ENCODE measurements at regions not wholly inside any gene's neighbourhood (a gene's known extent, or its start where the extent isn't known, plus 50 kb on each side); places are given as distances from the start of the nearest gene placed in this dataset.
A peak's percentile ranks its signal among the peaks of the same experiment; 100 is the strongest.

DNA sequence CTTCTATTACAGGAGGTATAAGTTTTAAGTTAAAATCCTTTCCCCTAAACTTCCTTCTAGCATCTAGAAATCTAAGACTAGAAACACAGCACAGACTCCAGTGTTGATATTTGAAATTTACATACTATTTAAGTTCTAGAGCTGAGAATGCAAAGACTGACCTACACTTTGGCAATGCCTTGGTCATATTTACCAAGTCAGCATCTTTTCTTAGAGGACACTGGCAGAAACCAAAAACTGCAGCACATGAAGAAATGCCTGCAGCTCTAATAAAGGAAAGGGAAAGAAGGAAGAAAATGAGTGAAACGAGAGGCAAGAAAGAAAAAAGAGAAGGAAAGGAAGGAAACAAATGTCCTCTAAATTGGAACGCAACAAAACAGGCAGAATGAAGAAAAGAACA, 443.7 kb upstream of the RASGEF1B start:
- H3K9ac ChIP-seq (ENCODE audit: low read depth, low read length): no peak overlapping the region
- H3K4me1 ChIP-seq (ENCODE audit: insufficient read depth, low read length): no peaks in the 10 kb centered on the region
- no peaks in the 10 kb centered on the region for H3K36me3 ChIP-seq (ENCODE audit: insufficient read depth, low read length)
- H3K9me3 ChIP-seq (ENCODE audit: control insufficient read depth, insufficient read depth, low read length): no peaks in the 10 kb centered on the region

- H3K36me3 ChIP-seq (ENCODE audit: insufficient read depth, low read length): no peaks in the 10 kb centered on the region
- no peaks in the 10 kb centered on the region for H3K9me3 ChIP-seq (ENCODE audit: control insufficient read depth, insufficient read depth, low read length)
- H3K4me1 ChIP-seq (ENCODE audit: insufficient read depth, low read length): no peaks in the 10 kb centered on the region
- no peak overlapping the region for H3K9ac ChIP-seq (ENCODE audit: low read depth, low read length)
These were observed 442.9 kb upstream of the RASGEF1B start for GRCh38 chr4:81914623-81915022.

DNA sequence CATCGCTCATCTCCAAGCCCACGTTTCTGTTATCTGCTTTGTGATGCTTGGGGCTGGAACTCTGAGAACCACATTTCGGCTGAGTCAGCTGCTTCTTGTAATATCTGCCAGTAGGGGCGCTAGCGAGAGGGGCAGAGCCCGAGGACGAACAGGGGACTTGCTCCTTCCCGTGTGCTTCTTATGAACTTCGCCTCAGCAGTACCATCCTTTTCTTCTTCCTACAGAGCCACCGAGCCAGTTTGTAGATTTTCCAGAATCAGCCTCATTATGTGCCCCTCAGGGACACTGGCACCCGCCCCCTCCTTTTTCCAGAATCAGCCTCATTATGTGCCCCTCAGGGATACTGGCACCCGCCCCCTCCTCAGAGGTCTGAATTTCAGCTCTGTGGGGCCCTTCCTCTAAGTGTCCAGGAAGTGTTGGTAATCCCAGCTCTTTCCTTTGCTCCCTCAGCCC, 441.7 kb upstream of the RASGEF1B start:
- H3K9ac ChIP-seq (ENCODE audit: low read depth, low read length): peak overlapping the region; percentile 34; the same call in 1 of the 2 replicates
- H3K36me3 ChIP-seq (ENCODE audit: insufficient read depth, low read length): no peaks in the 10 kb centered on the region
- no peaks in the 10 kb centered on the region for H3K9me3 ChIP-seq (ENCODE audit: control insufficient read depth, insufficient read depth, low read length)
- H3K4me1 ChIP-seq (ENCODE audit: insufficient read depth, low read length): no peaks in the 10 kb centered on the region

DNA sequence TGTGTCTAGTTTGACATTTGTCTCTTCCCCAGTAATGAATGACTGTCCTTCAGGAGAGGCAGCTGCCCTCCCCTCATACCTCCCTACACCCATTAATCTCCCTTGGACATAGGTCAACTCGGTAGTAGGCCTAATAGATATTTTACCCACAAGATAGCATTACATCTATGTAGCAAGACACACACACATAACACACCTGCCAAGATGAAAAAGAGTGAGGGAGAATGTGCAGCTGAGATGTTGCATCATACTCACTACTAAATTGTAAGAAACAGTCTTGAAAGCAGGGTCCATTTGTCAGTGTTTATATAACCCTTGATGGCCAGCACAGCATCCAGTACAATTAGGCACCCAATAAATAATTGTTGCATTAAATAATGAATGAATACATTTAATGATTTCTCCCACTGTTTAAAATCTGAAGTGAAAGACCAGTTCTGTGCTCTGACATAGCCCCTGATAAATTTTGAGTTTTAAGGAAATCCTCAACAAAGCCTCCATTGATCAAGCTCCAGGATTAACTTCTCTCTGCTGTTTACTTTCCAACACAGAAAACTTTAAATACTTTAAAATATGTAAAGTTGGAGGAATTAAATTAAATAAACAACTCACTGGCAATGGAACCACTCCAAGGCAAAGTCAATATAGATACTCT, 440.8 kb upstream of the RASGEF1B start:
- Histone ChIP-seq H3K9ac (ENCODE audit: low read depth, low read length) (no peak overlapping the region), H3K4me1 (ENCODE audit: insufficient read depth, low read length) (no peaks in the 10 kb centered on the region), H3K9me3 (ENCODE audit: control insufficient read depth, insufficient read depth, low read length) (no peaks in the 10 kb centered on the region)

GRCh38 chr4:81906905-81907304, 435.2 kb upstream of the RASGEF1B start:
- no peaks in the 10 kb centered on the region for H3K9me3 ChIP-seq (ENCODE audit: control insufficient read depth, insufficient read depth, low read length)
- no peak overlapping the region for H3K9ac ChIP-seq (ENCODE audit: low read depth, low read length)
- no peaks in the 10 kb centered on the region for H3K36me3 ChIP-seq (ENCODE audit: insufficient read depth, low read length)
- H3K4me1 ChIP-seq (ENCODE audit: insufficient read depth, low read length): no peaks in the 10 kb centered on the region

More for the DNA sequence above, 440.8 kb upstream of the RASGEF1B start:
- no peaks in the 10 kb centered on the region for H3K36me3 ChIP-seq (ENCODE audit: insufficient read depth, low read length)

GRCh38 chr4:81905971-81906370, 434.3 kb upstream of the RASGEF1B start:
- Histone ChIP-seq H3K4me1 (ENCODE audit: insufficient read depth, low read length) (no peaks in the 10 kb centered on the region), H3K36me3 (ENCODE audit: insufficient read depth, low read length) (no peaks in the 10 kb centered on the region), H3K9ac (ENCODE audit: low read depth, low read length) (no peak overlapping the region), H3K9me3 (ENCODE audit: control insufficient read depth, insufficient read depth, low read length) (no peaks in the 10 kb centered on the region)

GRCh38 chr4:81904121-81904520, 432.4 kb upstream of the RASGEF1B start:
- H3K36me3 ChIP-seq (ENCODE audit: insufficient read depth, low read length): no peaks in the 10 kb centered on the region
- no peaks in the 10 kb centered on the region for H3K9me3 ChIP-seq (ENCODE audit: control insufficient read depth, insufficient read depth, low read length)
- no peaks in the 10 kb centered on the region for H3K4me1 ChIP-seq (ENCODE audit: insufficient read depth, low read length)
- H3K9ac ChIP-seq (ENCODE audit: low read depth, low read length): no peak overlapping the region

- no peaks in the 10 kb centered on the region for H3K4me1 ChIP-seq (ENCODE audit: insufficient read depth, low read length)
- no peaks in the 10 kb centered on the region for H3K9me3 ChIP-seq (ENCODE audit: control insufficient read depth, insufficient read depth, low read length)
- no peaks in the 10 kb centered on the region for H3K36me3 ChIP-seq (ENCODE audit: insufficient read depth, low read length)
- H3K9ac ChIP-seq (ENCODE audit: low read depth, low read length): no peak overlapping the region
These were observed 431.5 kb upstream of the RASGEF1B start for GRCh38 chr4:81903212-81903611.

DNA sequence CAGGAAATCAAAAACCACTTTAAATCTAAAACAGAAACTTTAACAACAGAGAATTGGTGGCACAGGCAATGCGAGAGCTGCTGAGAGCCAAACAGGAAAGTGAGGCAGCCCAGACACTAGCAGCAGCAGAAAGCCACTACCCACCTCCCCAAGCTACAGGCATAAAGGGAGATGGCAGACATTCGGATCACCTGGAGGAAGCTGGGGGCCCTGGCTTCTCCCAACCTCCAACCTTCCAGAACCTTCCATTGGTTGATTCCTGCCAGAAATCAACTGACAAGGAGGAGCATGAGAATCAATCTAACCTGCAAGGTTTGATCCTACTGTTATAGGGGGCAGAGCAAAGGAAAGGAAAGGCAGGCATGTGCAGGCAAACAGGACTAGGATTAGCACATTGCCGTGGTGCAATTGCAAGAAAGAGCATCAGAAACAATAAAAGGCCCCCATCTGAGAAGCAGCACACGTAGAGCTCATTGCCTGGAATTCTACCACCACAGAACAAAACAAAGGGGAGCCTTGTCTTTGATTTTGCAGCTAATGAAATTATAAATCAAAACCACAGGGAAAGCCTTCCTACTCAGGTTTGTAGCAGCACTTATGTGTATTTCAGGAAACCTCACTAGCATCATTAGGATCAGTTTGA, 427.3 kb upstream of the RASGEF1B start:
- Histone ChIP-seq H3K9ac (ENCODE audit: low read depth, low read length) (no peak overlapping the region), H3K4me1 (ENCODE audit: insufficient read depth, low read length) (no peaks in the 10 kb centered on the region), H3K36me3 (ENCODE audit: insufficient read depth, low read length) (no peaks in the 10 kb centered on the region), H3K9me3 (ENCODE audit: control insufficient read depth, insufficient read depth, low read length) (no peaks in the 10 kb centered on the region)

DNA sequence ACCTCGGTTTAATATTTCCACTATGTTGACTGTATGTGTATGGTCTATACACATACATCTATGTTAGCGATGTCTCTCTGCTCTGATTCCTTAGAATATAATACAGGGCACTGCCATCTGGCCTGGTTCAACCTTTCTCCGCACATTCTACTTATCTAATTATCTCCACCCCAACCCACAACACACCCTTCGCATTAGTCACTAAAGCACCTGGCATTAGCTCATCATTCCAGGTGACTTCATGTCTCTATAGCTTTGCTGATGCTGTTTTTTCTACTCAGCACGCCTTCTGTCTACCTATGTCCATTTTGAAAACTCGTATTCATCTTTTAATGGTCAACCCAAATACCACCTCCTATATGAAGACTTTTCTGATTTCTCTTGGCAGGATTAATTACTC, 425.2 kb upstream of the RASGEF1B start:
- no peaks in the 10 kb centered on the region for H3K4me1 ChIP-seq (ENCODE audit: insufficient read depth, low read length)
- no peaks in the 10 kb centered on the region for H3K9me3 ChIP-seq (ENCODE audit: control insufficient read depth, insufficient read depth, low read length)
- no peaks in the 10 kb centered on the region for H3K36me3 ChIP-seq (ENCODE audit: insufficient read depth, low read length)
- H3K9ac ChIP-seq (ENCODE audit: low read depth, low read length): no peak overlapping the region

DNA sequence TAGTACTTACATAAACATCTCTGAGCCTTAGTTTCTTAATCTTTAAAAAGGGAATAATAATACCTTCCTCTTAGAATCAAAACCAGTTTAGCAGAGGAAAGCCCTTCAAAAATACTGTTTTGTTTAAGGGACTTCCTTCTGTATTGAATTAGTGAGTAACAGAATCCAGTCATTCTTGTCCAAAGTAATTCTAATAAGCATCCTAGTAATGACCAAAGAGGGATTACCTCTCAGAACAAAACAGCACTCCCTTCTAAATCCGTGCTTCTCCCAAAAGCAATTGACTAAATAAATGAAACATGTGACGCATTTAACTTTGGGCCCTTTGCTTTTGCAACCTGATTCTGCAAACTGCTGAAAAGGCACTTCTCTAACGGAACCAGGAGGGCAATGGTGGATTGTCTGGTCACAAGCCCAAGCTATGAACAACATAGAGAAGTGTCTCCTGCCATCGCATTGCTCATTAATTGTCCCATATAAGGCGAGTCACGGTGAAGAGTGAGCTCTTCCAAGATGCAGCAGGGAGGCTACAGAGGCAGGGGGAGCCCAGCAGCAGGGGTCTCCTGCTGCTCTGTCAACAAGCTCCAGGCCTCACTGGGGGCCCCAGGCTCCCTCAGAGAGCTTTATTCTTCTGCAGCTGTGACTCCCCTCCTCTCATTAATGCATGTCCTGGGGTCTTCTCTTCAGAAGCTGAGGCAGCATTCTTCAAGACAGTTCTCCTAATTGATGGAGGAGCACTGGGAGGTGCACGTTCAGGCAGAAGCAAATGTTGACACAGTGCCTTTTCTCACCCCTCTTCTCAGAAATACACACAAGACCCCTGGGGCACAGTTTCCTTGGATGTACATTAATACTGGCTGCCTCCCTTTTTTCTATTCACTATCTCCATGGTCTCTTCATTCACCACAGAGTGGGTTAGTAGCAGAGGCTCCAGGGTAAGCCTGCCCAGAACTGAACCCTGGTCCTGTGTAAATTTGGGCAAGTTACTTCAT, 419.6 kb upstream of the RASGEF1B start:
- no peaks in the 10 kb centered on the region for H3K36me3 ChIP-seq (ENCODE audit: insufficient read depth, low read length)
- no peaks in the 10 kb centered on the region for H3K9me3 ChIP-seq (ENCODE audit: control insufficient read depth, insufficient read depth, low read length)
- no peaks in the 10 kb centered on the region for H3K4me1 ChIP-seq (ENCODE audit: insufficient read depth, low read length)
- no peak overlapping the region for H3K9ac ChIP-seq (ENCODE audit: low read depth, low read length)

DNA sequence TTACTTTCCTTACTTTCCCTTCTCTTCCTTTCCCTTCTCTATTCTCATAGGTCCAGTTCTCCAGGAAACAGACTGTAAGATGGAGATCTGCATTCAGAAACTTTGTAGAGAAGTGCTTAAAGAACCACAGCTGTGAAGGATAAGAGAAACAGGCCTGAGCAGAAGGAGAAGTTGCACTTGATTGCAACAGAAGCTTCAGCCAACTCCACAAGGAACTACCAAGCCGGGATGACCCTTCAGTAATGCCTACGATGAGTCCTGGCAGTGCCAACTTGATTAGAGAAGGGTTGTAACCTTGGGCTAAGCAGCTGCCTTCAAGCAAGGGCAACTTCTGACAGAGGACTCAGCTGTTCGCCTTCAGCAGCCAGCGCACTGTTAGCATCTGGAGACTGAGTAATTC, 413.3 kb upstream of the RASGEF1B start:
- H3K36me3 ChIP-seq (ENCODE audit: insufficient read depth, low read length): no peaks in the 10 kb centered on the region

GRCh38 chr4:81883530-81884450, 412.1 kb upstream of the RASGEF1B start:
- no peaks in the 10 kb centered on the region for H3K9me3 ChIP-seq (ENCODE audit: control insufficient read depth, insufficient read depth, low read length)
- H3K9ac ChIP-seq (ENCODE audit: low read depth, low read length): no peak overlapping the region
- H3K4me1 ChIP-seq (ENCODE audit: insufficient read depth, low read length): no peaks in the 10 kb centered on the region
- H3K36me3 ChIP-seq (ENCODE audit: insufficient read depth, low read length): no peaks in the 10 kb centered on the region

More for the DNA sequence above, 413.3 kb upstream of the RASGEF1B start:
- H3K4me1 ChIP-seq (ENCODE audit: insufficient read depth, low read length): no peaks in the 10 kb centered on the region
- no peak overlapping the region for H3K9ac ChIP-seq (ENCODE audit: low read depth, low read length)
- no peaks in the 10 kb centered on the region for H3K9me3 ChIP-seq (ENCODE audit: control insufficient read depth, insufficient read depth, low read length)

- Histone ChIP-seq H3K9me3 (ENCODE audit: control insufficient read depth, insufficient read depth, low read length) (no peaks in the 10 kb centered on the region), H3K4me1 (ENCODE audit: insufficient read depth, low read length) (no peaks in the 10 kb centered on the region), H3K9ac (ENCODE audit: low read depth, low read length) (no peak overlapping the region), H3K36me3 (ENCODE audit: insufficient read depth, low read length) (no peaks in the 10 kb centered on the region)
These were observed 411.3 kb upstream of the RASGEF1B start for GRCh38 chr4:81883004-81883403.
